Calu3 (cell line): ENCODE measurements at regions not wholly inside any gene's neighbourhood (a gene's known extent, or its start where the extent isn't known, plus 50 kb on each side); places are given as distances from the start of the nearest gene placed in this dataset.

Experiments used
- BruUV-seq: library from RNA; stranded (reverse); fragments of 400-500 nt; replicated peaks from 2 replicates; lab custom pipeline; 2021; lab: Mats Ljungman, UMichigan
- CTCF ChIA-PET: fragments of 300-600 bp; sonication (Branson Sonifier 250); formaldehyde crosslinking; loops from one replicate; lab custom pipeline; 2022; ENCODE audit warnings: antibody characterized with exemption; lab: Charles Lee
- DNase-seq: peaks from one replicate; pipeline ENCODE4 v3.0.0; 2022
- H3K27ac Mint-ChIP-seq: one replicate; pipeline ENCODE4 v1.8.0; 2022; ENCODE audit warnings: mixed read lengths; ENCODE audit not compliant: unreplicated experiment
- H3K27me3 Mint-ChIP-seq: one replicate; pipeline ENCODE4 v1.8.0; 2022; ENCODE audit warnings: mixed read lengths; ENCODE audit not compliant: unreplicated experiment
- H3K36me3 Mint-ChIP-seq: one replicate; pipeline ENCODE4 v1.8.0; 2022; ENCODE audit warnings: mild to moderate bottlenecking, moderate library complexity, mixed read lengths; ENCODE audit not compliant: insufficient read depth, unreplicated experiment
- H3K4me1 Mint-ChIP-seq: one replicate; pipeline ENCODE4 v1.8.0; 2022; ENCODE audit warnings: mild to moderate bottlenecking, low read depth, mixed read lengths; ENCODE audit not compliant: unreplicated experiment
- H3K4me3 Mint-ChIP-seq: one replicate; pipeline ENCODE4 v1.8.0; 2022; ENCODE audit warnings: mild to moderate bottlenecking, low read depth, moderate library complexity, mixed read lengths; ENCODE audit not compliant: unreplicated experiment
- H3K9me3 Mint-ChIP-seq: one replicate; pipeline ENCODE4 v1.8.0; 2022; ENCODE audit warnings: low read depth, mixed read lengths; ENCODE audit not compliant: unreplicated experiment
- CTCF ChIP-seq: fragments of 200-600 bp; IDR thresholded peaks from one replicate; pipeline ENCODE4 v1.8.0; 2022; ENCODE audit warnings: antibody characterized with exemption; ENCODE audit not compliant: unreplicated experiment
- intact Hi-C: fragments of 100-400 bp; cut with micrococcal nuclease; formaldehyde crosslinking; loops from one replicate; pipeline ENCODE4 v1.10.0; 2022; ENCODE audit not compliant: unreplicated experiment

DNA sequence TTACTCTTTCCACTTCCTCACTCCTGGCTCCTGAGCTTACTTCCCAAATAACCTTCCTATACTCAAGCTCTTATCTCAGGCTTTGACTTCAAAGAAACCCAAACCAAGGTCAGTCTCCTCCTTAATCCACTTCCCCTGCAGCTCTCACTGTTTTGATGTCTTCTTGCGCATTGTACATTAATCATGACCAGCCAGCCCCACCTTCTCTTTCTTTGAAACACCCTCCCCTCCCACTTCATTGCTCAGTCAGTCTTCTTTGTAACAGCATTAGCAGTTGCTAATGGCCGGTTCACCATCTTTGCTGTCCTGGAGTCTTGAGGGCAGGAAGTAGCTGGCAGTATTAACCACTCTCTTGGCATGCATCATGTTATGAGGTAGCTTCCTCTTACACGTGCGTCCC lies 57.9 kb upstream of the CHCHD3 start:
- CTCF ChIA-PET: interaction anchor here (0.5 kb wide), 1 partner anchor 267 kb away, joined by 3 read pairs; no protein-coding TSS in a partner anchor
- no peaks in the 10 kb centered on the region for H3K36me3 Mint-ChIP-seq
- no peak for DNase-seq
- intact Hi-C loops: no loop called here
- H3K9me3 Mint-ChIP-seq: no peaks in the 10 kb centered on the region
- H3K27me3 Mint-ChIP-seq: peaks cover 69% of the 10 kb centered on the region
- no peak overlapping the region for H3K27ac Mint-ChIP-seq
- H3K4me1 Mint-ChIP-seq: no peaks in the 10 kb centered on the region
- H3K4me3 Mint-ChIP-seq: no peak overlapping the region
- no TSS peak for BruUV-seq
- TF ChIP-seq CTCF: no peak

DNA sequence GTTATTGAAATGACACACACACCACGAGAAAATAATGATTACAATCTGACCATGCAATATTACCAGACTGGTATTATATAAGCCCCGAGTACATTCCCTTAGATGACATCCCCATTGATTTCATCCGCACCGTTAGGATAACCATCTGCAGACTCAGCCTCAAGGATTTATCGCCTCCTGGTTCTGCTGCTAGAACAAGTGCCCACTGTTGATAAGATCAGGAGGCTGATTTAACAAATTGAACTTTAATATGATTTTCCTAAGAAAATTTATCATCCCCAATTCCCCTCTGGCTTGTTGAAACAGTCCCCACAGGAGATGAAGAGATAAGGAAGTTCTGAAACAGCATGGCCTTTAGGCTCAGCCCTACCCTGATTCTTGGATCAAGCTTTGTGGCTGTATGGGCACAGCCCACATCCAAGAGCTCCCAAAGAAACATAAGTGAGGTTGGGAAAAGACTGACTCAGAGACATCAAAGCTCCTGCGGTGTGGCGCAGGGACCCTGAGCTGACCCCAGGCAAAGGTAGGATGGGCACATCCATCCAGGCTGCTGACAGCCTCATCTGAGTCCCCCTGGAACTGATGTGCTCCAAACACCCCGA lies 59.2 kb upstream of the CHCHD3 start:
- intact Hi-C loops: no loop called here
- Mint-ChIP-seq H3K4me1 (no peaks in the 10 kb centered on the region), H3K9me3 (no peaks in the 10 kb centered on the region), H3K27ac (no peak overlapping the region), H3K4me3 (no peak overlapping the region), H3K36me3 (no peaks in the 10 kb centered on the region), H3K27me3 (peaks cover 56% of the 10 kb centered on the region)
- BruUV-seq: no TSS peak
- CTCF ChIA-PET: no interaction called here
- DNase-seq: no peak
- no peak for TF ChIP-seq CTCF

DNA sequence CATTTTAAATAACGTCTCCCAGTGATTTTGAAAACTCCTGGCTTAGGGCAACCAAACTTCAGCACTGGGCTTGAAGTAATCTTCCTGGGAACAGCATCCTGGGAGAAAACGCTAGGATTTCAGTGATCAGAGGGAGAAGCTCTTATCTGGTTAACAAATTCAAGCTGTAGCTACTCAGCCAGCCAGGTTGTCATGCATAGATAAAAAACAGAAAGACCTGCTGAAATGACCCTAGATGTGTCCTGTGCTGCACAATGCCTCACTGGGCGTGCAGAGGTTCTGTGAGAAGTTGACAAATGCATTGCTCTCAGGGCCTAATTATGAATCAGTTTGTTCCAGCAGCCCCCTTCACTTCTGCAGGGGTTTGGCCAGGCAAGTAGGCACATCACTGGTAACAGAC lies 68.9 kb upstream of the CHCHD3 start:
- BruUV-seq: no TSS peak
- Mint-ChIP-seq H3K36me3 (no peaks in the 10 kb centered on the region), H3K27ac (no peak overlapping the region), H3K27me3 (peaks cover 43% of the 10 kb centered on the region), H3K9me3 (no peaks in the 10 kb centered on the region), H3K4me3 (no peak overlapping the region), H3K4me1 (no peaks in the 10 kb centered on the region)
- CTCF ChIA-PET: no interaction called here
- no peak for DNase-seq
- TF ChIP-seq CTCF: no peak
- intact Hi-C loops: no loop called here

DNA sequence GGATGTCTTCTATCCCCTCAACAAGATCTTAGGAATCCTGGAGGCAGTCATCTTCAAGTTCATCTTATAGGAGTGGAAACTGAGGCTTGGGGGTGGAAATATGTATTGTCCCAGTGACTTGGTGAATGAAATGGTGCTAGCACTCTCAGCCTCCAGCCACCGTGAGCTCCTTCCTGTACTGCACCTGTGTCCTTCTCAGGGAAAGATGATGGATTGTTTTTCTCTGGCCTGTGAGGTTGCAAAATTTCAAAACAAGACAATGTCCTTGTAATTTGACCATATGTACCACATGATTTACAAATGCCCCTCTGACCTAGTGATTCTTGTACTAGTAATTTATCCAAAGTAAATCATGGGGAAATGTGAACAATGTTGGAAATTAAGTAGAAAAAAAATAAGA lies 71.0 kb upstream of the CHCHD3 start:
- TF ChIP-seq CTCF: no peak
- H3K27me3 Mint-ChIP-seq: peaks cover 26% of the 10 kb centered on the region
- CTCF ChIA-PET: interaction anchor here (0.7 kb wide), 1 partner anchor 1194 kb away, joined by 4 read pairs; no protein-coding TSS in a partner anchor
- no TSS peak for BruUV-seq
- no peak overlapping the region for H3K27ac Mint-ChIP-seq
- no peaks in the 10 kb centered on the region for H3K36me3 Mint-ChIP-seq
- no peak for DNase-seq
- H3K4me3 Mint-ChIP-seq: no peak overlapping the region
- intact Hi-C loops: no loop called here
- H3K4me1 Mint-ChIP-seq: no peaks in the 10 kb centered on the region
- H3K9me3 Mint-ChIP-seq: no peaks in the 10 kb centered on the region
